Ovary (tissue), 3 donors: ENCODE measurements at regions not wholly inside any gene's neighbourhood (a gene's known extent, or its start where the extent isn't known, plus 50 kb on each side); places are given as distances from the start of the nearest gene placed in this dataset.

ENCODE experiments used
- CTCF ChIP-seq, 3 donors: fragments of 450-650 bp in 2 of 3; fragments of 200-600 bp in 1 of 3; IDR thresholded peaks; one replicate each; pipeline versions ENCODE4 v1.5.1 to v1.8.0; 2016 to 2022; ENCODE audit warnings: antibody characterized with exemption in 3 of 3, mild to moderate bottlenecking in 1 of 3
- EP300 ChIP-seq: sonication (generic); formaldehyde crosslinking; IDR thresholded peaks from one replicate; pipeline ENCODE4 v1.6.1; 2017; ENCODE audit warnings: antibody characterized with exemption
- donor health status: DM: no; HTN: no; CAD: no.

- TF ChIP-seq CTCF (IDR thresholded peaks at IDR 0.05) (no peak), EP300 (no peak)
These were observed 492.2 kb upstream of the CCDC196 start for GRCh38 chr14:65993996-65994395.
